CD4-positive, alpha-beta T cell treated with Interleukin-17A for 4 hours (primary cell): ENCODE measurements at regions not wholly inside any gene's neighbourhood (a gene's known extent, or its start where the extent isn't known, plus 50 kb on each side); places are given as distances from the start of the nearest gene placed in this dataset.

ENCODE experiments used
- DNase-seq: peaks from one replicate; pipeline ENCODE4 v3.0.0-alpha.2; 2020; ENCODE audit warnings: mixed read lengths

DNA sequence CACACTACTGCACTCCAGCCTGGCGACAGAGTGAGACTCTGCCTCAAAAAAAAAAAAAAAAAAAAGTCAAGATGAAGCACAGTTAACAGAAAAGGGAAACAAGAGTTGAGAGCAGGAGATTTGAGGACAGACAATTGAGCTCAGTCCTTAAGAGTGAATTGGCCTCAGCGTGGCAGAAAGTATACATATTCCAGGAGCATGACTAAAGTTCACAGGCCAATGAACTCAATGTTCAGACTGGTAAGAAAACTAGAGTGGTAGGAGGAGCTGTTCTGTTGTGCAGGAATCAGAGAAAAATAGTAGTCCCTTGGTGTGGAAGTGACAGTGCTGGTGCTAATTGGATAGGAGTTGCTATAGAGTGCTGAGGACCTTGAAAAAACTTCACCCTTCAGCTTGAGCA, 60.0 kb downstream of the NRN1 start:
- DNase-seq = no peak

DNA sequence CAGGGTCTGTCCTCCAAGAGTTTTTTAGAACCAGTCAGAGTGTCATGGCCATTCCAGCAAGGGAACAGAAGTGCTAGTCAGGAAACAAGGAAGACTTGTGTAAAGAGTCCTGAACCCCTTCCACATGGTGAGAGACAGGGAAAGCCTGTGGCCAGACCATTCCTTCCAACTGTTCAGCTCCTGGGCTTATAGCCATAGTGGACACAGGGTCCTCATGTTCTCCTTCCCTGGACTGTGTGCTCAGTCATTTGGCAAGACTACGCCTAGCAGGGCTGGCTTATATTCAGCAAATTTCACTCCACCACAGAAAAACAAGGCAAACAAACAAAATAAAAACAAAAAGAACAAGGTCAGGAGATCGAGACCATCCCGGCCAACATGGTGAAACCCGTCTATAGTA, 60.5 kb downstream of the NRN1 start:
- DNase-seq = no peak

DNA sequence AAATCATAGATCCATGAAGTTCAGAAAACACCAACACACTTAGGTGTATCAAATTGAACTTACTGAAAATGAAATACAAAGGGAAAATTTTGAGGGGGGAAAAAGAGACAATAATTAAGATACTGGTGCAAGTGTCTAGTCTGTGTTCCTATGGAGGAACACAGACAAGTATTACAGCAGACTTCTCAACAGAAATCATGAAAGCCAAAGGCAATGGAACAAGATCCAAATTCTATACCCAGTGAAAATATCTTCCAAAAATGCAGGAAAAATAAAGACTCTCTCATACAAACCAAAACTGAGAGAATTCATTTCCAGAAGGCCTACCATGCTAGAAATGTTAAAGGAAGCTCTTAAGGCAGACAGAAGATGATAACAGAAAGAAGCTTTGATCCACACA, 63.1 kb downstream of the NRN1 start:
- DNase-seq = no peak

DNA sequence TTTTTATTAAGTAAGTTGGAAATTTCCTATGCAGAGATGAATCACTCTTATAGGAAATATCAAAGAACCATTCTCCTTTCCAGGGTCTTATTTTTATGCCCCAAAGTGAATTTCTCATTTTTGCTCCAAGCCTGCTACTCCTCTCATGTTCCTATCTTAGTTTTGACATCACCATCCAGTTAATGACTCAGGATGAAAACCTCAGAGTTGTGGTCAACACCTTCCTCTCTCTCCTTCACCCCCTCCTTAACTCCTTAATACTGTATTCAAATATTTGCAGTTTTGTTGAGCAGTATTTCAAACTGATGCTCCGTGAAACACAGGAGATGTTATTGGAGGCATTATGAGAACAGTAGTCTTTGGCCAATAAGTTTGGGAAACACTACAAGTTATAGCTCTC, 64.1 kb downstream of the NRN1 start:
- no peak for DNase-seq

DNA sequence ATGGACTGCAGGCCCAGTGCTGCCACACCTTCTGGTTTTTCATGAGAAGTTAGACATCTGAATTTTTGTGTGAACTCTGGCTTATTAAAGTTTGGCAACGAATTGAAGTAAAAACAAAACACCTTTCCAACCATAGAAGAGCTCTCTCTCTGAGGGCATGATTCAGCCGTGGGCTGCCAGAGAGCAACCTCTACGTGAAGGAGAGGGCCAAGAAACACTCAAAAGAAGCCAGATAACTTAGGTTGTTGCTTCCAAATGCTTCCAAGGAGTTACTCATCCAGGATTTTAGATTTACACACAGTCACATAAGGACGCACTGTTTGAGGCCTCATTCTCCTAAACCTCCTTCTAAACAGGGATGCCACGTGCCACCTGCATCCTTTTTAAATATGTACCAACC, 65.5 kb downstream of the NRN1 start:
- no peak for DNase-seq

DNA sequence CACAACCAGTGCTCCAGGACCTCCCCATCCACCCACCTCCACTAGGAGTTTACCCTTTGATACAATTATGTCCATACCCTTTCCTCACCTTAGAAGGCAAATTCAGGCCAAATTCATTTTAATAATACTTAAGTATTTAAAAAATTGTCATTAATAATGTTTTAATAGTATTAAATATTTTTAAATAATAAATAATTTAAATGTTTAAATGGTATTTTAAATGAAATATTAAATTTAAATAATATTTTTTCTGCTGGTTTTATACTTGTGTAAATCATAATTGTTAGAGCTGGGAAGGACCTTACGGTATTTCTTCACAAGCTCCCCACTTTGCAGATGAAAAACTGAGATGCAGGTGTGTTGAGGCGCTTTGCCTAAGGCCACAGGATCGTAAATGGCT, 67.8 kb downstream of the NRN1 start:
- DNase-seq = no peak

DNA sequence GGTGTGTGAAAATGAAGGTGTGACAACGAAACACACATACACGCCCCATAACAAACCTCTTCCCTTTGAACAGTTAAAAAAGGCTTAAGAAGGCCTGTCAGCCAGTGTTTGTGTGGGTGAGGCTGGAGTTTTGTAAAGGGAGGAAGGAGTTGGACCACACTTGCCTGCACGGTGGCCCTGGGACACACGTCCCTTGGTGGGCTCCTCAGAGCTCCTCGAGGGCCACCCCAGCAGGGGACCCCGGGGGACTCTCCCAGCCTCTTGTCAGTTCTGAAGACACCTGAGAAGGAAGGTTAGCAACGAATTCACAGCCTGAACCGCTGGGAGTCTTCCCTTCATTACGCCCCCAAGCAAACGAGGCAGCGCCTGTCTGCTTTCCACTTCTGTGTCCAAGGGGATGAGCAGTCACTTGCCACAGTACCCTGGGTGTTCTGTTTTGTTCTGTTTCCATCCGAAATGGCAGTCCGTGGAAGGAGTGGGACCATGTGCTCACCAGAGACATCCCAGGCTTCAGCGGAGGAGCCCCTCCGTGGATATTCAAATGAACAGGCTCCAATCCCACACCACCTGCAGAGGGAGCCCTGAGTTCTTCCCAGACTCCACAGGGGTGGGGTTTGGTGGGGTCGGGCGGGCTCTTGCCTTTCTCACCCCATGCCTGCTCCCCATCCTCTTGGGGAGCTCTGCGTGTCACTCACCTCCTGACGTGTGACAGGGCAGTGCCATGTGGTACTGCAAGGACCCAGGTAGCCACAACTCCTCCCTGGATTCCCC, 68.6 kb downstream of the NRN1 start:
- DNase-seq = no peak

DNA sequence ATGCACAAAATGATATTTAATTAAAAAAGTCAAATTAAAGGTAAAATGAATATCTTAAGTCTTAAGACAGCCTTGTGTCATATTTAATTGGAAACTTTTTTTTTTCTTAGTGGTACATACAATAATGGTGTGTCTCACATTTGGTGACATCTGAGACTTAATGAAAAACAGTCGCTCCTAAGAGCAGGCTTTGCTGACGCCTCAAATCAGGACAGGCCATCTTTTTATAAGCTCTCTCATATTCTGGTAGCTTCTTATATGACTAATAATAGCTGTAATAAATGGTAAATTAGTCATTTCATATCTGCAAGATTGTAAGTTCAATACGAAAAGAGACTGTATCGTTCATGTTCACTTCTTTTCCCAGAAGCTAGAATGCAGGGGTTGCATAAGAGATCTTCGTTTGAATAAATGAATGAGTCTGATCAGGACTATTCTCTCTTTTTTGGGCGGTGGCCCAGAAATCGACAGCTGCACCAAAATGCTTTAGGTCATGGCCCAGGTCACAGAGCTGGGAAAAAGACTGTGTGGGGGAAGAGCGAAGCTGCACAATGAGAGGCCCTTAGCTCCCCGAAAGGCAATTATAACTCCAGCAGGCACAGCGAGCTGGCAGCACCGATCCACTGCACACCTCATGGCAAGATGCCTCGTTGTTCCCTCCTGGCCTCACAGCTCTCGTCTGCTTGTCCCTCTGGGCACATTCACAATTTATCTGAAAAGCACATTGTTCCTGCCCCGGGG, 69.4 kb downstream of the NRN1 start:
- no peak for DNase-seq

DNA sequence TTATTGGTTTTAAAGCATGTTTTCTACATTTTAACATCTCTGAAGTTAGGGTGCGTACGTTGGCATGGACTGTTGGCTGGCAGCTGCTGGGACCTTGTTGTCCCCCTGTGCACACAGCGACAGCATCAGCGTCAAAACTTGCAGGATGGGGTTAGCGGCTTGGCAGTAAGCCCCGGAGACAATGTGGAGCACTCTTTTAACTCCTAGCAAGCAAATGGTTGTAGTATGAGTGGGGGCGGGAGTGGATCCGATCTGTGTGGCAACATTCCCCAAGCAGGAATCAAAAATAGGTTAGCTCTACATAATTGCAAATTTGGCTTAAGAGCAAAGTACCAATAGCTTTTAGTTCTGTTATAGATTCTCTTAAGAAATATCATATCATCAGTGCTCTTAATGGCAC, 70.1 kb downstream of the NRN1 start:
- DNase-seq = no peak

DNA sequence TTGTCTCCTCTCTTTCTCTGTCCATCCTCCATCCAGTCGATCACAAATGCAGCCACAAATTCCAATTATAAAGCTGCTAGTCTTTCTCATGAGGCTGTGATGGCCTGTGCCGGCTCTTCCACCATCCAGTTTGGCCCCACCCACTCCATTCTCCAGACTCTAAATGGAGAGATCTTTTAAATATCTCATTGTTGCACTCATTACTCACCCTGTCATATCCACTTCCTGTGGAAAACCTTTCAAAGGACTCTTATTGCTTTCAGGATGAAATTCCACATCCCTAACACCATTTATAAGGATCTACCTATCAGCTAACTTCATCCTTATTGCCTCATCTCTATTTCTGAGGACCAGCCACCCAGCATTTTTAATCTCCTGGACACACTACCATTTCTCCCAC, 70.6 kb downstream of the NRN1 start:
- no peak for DNase-seq

DNA sequence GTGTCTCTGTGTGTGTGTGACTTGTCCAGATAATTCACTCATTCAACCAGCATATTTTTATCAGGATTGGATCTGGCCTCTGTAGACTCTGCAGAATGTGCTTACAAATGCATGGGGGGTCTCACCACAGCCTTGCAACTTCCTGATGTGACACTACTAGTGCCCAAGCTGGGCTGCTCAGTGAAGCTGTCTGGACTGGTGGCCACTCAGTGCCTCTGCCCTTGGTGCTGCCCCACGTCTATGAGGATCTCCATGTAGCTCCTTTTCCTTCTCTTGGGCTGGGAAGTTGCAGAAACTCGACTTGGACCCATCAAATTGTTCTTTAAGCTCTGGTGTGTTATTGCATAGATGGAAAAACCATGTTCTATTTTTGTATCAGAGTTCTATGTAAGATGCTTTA, 75.8 kb downstream of the NRN1 start:
- DNase-seq = no peak

DNA sequence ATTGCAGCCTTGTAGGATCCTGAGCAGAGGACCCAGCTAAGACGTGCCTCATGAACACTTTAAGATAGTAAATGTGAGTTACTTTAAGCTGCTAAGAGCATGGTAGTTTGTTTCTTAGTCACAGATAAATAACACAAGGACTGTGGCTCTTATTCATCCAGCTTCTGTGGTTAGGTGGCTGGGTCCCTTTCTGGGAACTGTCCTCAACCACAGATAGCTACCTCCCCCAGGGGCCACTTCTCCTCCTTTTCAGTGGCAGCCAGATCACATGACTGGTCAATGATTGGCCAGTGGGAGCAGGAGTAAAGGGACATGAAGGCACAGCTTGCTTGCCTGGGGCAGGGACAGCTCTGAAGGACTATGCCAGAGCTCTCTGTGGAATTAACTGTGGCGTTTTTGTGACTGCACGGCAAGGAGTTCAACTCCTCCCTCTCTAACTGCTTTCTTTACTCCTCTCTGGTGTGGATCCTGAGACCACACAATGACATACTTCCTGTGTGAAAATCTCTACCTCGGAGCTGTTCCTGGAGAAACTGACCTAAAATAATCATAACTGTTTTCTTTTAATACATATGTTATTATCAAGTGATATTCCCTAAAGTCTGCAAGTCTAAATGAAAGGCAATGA, 76.5 kb downstream of the NRN1 start:
- DNase-seq = no peak

DNA sequence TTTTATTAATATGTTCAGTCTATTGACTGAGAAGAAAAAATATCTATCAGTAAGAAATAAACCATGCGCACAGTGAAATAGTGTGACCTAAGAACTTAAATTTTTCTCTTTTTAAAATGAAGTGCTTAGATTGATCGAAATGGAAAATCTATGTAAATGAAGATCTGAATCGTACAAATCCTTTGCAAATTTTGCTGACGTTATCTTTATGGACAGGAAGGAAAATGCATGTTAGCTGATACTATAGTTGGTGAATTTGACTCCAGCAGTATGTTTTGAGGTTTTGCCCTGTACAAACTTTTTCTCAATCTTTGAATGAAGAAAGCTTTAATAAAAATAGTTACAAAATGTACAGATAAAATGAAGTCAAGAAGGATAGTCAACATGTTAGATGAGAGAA, 82.9 kb downstream of the NRN1 start:
- DNase-seq = no peak

DNA sequence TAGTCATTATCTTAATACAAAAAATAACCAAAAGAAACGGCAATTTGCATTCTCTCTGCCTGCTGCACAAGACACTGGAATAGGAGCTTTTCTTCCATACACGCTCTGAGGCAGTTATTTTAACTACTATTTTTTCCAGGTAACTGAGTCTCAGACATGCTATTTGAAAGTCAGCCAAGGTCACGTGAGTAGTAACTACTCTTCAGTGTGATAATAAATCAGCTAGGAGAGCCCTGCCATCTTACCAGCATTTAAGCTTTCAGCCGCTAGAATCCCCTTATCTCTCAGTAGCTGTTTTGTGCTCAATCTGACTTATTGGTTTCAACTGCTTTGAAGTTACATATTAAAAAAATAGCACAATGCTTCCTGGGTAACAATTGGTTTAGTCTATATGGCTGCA, 84.5 kb downstream of the NRN1 start:
- DNase-seq = no peak

DNA sequence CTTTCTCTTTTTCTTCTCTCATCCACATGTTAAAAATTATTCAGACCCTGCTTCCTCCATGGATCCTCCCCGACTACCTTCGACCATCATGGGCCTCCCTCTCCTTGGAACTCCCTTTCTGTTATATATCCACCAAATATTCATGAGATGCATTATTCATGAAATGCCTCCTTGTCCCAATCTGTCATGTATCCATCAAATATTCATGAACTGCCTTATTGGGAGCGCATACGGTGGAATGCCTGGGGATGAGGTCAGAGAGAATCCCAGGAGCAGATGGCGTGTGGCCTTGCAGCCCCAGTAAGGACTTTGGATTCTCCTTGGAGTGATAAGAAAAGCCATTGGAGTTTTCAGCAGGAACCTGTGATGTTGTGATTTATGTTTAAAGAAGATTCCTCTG, 97.0 kb downstream of the NRN1 start:
- no peak for DNase-seq

DNA sequence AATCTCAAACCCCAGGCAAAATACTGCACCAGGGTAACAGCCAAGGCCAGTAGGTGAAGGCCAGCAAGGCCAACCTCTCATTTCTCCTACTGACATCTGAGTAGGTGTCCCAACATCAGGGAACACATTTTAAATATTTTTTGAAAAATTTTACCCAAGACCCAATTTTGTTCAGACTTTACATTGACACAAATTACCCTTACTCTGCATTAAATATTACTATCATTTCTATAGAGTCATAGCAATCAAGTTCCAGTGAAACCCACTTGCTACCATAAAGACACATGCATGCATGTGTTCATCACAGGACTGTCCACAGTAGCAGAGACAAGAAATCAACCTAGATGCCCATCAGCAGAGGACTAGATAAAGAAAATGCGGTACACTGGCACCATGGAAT, 99.9 kb downstream of the NRN1 start:
- no peak for DNase-seq

DNA sequence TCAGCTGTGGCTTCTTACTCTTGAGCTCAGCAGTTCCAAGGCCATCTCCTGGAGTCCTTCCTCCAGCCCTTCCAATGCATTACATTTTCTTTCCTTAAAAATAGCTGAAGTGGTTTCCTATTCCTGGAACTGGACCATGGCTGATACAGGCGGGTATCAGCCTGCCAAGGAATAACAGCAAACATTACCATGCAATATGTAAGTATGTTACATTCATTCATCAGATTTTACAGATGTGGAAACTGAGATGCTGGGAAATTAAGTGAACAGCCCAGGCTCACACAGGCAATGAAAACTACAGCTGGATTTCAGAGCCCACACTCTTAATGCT, 100.4 kb downstream of the NRN1 start:
- DNase-seq = no peak

DNA sequence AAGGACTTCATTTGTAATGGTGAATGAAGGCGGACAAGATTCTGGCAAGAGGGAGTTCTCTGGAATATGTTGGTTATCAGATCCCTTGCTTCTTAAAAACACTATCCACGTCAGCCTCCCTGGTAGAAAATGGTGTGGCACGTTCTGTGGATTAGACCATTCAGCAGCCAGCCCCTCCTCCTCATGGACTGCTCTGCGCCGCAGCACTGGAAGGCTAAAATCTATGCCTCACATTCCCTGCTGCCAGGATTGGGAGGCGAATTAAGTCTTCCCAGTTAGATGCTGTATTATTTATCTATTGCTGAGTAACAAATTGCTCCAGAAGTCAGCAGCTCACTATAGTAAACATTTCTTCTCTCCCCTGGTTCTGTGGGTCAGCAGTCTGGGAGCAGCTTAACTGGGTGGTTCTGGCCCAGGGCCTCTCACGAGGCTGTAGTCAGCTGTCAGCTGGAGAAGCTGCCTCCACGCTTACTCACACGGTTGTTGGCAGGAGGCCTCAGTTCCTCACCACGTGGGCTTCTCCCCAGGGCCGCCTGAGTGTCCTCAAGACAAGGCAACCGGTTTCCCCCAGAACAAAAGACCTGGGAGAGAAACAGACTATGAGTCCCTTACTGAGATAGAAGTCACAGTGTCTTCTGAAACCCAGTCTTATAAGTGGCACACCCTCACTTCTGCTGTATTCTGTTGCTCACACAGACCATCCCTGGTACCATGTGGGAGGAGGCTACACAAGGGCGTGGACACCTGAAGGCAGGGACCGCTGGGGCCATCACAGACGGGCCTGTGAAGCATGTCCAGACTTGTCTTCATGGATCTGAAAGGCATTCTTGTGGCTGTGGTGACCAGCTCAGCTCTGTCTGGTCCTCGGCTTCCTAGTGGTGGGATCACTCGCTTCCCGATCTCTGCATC, 101.0 kb downstream of the NRN1 start:
- DNase-seq = no peak

DNA sequence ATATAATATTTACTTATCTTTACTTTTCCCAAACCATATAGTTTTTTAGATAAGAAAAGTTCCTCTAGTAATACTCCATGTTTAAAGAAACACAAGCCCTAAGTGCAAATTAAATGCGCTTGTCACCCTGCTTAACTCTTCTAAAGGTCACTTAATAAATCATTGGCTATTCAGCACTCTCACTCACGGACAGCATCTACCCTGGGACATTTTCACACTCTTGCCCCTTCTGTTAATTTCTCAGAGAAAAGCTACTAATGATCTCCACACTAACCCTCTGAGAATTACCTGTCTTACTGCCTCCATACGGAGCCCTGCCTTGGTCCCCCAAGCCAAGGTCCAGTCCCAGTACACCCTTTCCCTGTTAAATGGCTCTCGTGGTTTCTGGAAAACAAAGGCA, 102.2 kb downstream of the NRN1 start:
- no peak for DNase-seq

DNA sequence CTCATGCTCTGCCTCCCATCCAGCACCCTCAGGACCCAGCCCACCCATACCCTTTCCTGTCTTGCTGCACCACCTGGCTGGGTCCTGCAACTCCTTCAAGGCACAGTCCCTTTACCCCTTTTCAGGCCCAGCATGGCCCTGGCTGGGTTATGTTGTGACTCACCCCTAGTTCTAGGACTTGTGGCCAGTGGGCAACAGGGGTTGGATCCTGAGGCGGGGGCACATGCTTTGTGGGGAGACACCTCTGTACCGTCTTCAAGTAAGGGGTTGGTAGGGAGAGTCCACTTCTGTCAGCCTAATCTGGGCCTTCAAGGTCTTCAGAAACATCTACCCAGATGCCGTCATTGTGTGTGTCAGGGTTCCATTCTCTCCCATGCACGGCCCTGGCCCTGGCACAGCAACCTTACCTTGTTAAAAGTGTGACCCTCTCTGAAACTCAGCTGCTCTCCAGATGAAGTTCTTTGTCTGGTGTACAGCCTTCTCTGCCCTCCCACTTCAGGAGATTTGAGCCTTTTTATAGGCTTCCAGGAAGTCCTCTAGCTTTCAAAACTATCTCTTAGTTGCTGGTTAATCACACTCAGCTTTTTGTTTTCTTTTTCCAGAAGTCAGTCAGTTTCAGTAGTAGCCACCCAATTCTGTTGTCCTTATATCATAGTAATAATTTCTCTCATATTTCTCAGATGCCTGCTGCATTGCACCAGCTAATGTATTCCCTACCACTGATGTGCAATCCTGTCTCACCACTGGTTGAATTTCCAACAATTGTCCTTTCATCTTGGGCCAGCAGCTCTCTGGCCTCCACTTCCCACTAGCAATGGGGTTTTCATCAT, 107.3 kb downstream of the NRN1 start:
- no peak for DNase-seq

DNA sequence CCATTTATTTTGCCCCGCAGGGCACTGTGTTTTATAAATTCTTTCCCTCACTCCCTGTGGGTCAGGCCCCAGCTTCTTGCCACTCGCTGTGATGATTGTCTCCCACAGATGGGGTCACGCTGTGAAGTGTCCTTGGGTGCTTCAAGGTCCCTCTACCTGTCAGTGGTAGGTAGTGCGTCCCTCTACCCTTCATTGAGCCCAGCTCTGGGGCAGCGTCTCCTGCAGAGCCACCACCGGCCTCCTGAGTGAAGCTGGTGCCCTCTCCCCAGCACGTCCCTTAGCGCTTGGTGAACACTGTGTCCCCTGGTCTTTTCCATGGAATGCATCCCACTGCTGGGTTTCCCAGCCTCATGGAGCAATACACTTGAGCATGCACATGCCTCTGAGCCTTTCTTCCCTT, 108.2 kb downstream of the NRN1 start:
- DNase-seq = no peak

DNA sequence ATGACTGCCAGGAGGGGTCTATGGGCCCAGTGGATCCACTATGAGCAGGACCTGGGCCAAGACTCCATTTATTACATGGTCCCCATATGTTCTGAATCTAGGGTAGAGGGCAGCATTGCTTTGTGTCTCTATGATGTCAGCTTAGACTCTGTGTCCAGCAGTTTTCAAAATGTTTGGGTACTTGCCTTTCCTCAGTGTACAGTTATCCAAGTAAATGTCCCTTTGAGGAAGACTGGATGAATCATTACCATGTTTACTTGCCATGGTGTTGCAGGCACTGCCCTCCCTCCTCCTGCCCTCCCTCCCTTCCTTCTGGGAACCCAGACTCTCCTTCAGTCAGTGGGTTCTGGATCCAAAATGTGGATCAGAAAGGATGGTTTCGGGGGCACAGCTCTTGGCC, 108.6 kb downstream of the NRN1 start:
- DNase-seq = no peak
